ENCODE measurements at regions not wholly inside any gene's neighbourhood (a gene's known extent, or its start where the extent isn't known, plus 50 kb on each side); places are given as distances from the start of the nearest gene placed in this dataset.
A peak's percentile ranks its signal among the peaks of the same experiment; 100 is the strongest.

DNA sequence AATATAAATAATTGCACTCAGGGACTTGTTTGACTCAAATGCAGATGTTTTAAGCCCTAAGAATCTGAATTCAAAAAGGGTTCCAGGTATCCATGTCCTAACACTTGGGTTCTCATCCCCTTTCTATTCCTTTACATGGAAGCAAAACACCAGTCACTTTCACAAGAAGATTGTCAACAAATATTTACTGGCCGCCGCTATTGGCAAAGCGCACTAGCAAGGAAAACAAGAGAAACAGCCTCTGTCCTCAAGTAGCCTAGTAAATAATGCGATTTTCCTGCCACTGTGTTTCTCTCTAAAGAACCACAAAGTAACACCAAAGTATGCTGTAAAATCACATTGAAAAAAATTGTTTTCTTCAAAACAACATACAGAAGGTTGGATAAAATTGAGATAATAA is 66.7 kb upstream of the EZH2 start:
- no peak for DNase-seq (ENCODE audit: low spot score)

DNA sequence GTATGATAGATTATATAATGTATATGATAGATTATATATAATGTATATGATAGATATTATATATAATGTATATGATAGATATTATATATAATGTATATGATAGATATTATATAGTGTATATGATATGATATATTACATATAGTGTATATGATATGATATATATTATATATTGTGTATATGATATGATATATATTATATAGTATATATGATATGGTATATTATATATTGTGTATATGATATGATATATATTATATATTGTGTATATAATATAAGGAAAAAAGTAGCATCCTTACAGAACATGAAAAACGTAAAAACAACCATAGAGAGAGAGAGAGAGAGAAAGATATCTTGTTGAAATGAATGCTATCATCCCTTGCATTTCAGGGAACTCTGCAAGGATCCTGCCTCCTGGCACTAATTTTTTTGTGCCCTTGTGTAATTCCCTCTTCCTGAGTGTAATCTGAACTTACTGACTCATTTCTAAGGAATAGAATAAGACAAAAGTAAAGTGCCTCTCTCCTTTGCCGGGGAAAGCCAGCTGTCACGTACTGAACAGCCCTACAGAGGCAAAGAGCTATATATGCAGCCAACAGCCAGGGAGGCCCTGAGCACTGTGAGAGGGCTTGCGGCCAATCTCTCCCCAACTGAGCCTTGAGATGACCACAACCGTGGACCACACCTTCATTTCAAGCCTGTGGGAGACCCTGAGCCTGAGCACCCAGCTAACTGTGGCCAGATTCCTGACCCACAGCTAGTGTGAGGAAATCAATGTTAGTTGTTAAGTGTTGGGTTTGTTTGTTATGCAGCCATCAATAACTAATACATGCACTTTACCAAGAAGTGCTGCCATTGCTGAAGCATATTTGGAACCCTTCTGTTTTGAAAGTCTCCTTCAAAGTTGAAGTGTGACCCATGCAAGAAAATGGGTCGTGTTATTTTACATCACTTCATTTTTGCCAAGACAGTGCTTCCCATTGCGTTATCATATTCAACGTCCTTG is 61.1 kb upstream of the EZH2 start:
- DNase-seq (ENCODE audit: low spot score), result no peak

DNA sequence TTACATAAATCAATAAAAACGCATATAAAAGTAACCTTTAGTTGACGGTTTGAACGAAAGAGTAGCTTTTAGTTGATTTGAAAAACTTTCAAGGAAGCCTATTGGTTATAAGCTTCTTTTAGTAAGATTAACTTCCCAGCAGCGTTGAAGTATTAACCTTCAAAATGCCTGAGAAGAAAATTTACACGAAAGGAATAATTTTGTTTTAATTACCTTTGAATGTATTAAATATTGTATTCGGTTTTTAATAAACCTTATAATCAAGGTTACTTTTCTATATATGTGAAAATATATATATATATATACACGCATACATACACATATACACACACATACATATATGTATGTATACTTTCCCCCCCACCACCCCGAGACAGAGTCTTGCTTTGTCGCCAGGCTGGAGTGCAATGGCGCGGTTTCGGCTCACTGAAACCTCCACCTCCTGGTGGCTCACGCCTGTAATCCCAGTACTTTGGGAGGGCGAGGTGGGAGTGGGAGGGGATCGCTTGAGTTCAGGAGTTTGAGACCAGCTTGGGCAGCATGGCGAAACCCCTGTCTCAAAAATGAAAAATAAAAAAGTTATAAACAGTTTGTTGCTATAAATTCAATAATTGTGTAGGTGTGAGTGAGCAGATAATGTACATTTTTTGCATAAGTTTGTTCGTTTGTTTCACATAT is 57.6 kb upstream of the EZH2 start:
- DNase-seq (ENCODE audit: low spot score), result peak; percentile 78

DNA sequence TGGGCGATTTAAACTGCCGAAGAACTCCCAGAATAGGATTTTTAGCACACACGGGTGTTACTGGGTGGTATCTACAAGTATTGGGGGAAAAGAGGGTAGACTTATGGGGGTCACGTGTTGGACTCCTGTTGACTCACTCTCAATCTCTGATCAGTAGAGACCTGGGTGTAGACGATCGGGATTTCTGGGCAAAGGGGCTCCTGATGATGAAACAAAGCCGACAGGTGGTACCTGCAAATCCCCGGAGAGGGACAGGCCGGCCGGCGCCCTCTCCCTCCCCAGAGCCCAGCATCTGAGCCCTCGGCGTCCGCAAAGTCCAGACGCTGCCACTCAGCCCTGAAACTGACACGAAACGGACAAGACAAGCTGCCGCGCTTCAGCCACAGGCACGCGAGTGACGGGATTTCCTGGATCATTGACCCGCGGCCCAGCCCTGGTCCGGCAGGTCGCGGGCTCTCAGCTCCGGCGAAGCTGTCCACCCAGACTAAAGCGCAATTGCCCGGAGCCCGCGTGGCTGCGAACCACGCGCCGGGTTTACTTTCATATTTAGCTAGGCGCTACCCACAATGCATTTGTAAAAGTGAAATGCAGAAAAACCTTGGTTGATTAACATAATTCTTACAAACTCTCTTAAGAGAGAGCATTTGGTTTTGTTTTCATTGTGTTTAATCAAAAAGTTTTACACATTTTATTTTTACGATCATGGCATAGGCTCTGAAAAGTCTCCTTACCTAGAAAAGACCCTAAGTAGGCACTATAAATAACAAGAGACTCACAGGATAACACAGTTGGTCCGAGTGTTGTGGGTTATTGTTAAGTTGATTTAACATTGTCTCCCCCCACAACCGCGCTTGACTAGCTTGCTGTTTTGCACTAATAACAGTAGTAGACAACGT is 56.9 kb upstream of the EZH2 start:
- peak; percentile 90 for DNase-seq (ENCODE audit: low spot score)

DNA sequence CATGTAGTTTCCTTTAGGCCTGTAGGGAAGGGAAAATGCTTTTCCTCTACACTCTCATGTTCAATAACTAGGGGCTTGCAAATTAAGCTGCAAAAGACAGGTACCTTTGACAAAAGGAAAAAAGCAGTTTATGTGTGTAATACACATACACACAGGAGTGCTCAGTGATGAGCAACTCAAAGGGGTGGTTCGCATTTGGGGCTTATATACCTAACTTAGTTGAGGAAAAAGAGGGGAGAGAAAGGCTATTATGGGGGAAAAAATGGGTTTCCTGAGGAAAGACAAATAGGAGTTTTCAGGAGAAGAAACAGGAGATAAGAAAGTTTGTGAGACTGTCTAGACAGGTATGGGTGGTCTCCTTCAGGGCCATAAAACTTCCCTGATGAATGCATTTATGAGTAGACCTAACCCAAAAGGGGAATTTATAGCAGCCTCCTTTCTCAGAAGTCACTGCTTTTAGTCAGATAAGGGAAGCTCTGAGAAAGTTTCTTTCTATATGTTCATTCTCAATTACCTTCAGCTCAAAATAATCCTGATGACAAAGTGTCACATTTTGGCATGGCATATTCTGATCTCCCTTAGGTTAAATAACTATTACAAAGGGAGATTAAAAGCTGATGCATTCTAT is 55.2 kb upstream of the EZH2 start:
- no peak for DNase-seq (ENCODE audit: low spot score)

DNA sequence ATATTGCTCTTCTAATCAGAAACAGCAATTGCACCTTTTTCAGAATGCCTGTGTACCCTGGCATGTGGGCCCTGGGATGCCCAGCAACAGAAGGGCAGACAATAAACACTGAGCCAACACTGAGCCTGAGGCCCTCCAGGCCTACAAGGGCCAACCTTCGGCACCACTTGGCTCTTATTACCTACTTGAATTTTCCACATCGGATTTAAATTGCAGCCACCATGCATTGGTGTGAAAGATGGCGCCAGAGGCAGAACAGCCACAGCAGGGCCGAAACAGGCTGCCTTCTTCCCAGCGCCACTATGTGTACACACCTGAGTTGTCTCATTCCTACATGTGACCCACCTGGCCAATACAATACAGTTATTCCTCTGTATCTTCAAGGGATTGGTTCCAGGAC is 51.4 kb upstream of the EZH2 start:
- no peak for DNase-seq (ENCODE audit: low spot score)

Data from cerebellar cortex (tissue), 1 donor.